ENCODE measurements at regions not wholly inside any gene's neighbourhood (a gene's known extent, or its start where the extent isn't known, plus 50 kb on each side); places are given as distances from the start of the nearest gene placed in this dataset.

GRCh38 chr21:25493722-25494121, 113.6 kb downstream of the MRPL39 start:
- TF ChIP-seq CTCF (IDR thresholded peaks at IDR 0.05) = no peak
- no peak for TF ChIP-seq EZH2 (IDR thresholded peaks at IDR 0.05; ENCODE audit: borderline replicate concordance, insufficient read depth, low read depth, low read length, poor library complexity, severe bottlenecking)

Data from B cell (primary cell).